Testis (tissue), 2 donors: ENCODE measurements at regions not wholly inside any gene's neighbourhood (a gene's known extent, or its start where the extent isn't known, plus 50 kb on each side); places are given as distances from the start of the nearest gene placed in this dataset.

Source experiments
- DNase-seq: peaks from one replicate; pipeline ENCODE4 v3.0.0-alpha.2; 2019
- H3K27ac ChIP-seq, 2 donors: fragments of 200-600 bp; sonication (generic); one replicate each; pipeline ENCODE4 v1.5.1; 2019
- H3K27me3 ChIP-seq: fragments of 200-600 bp; sonication (generic); one replicate; pipeline ENCODE4 v1.5.1; 2019
- H3K36me3 ChIP-seq: fragments of 200-600 bp; sonication (generic); one replicate; pipeline ENCODE4 v1.5.1; 2017; ENCODE audit warnings: low read depth; ENCODE audit errors: missing control alignments
- H3K4me1 ChIP-seq: fragments of 200-600 bp; sonication (generic); one replicate; pipeline ENCODE4 v1.5.1; 2019
- H3K4me3 ChIP-seq, 2 donors: fragments of 200-600 bp; sonication (generic); one replicate each; pipeline ENCODE4 v1.5.1; 2017 to 2019
- H3K9me3 ChIP-seq: fragments of 200-600 bp; sonication (generic); one replicate; pipeline ENCODE4 v1.5.1; 2017
- POLR2A ChIP-seq: fragments of 450-650 bp; IDR thresholded peaks from one replicate; pipeline ENCODE4 v1.6.1; 2017; ENCODE audit warnings: antibody characterized with exemption, mild to moderate bottlenecking, moderate library complexity
- WGBS, 2 donors: methylation state at CpG; one replicate each; pipeline ENCODE4 v1.1.5; 2018; 5-methylcytosine and 5-hydroxymethylcytosine counted together
- intact Hi-C: fragments of 100-400 bp; cut with DNase I; formaldehyde crosslinking; loops from one replicate; pipeline ENCODE4 v1.15.1; 2023; ENCODE audit warnings: low total_unique reads
- TF ChIP-seq, protein P1 (sequence below), 3 experiments: fragments of 450-650 bp in 2 of 3; fragments of 200-600 bp in 1 of 3; sonication (generic) in 1 of 3; IDR thresholded peaks; one replicate each; pipeline ENCODE4 v1.5.1; 2016 to 2019; ENCODE audit warnings: antibody characterized with exemption in 3 of 3, mild to moderate bottlenecking in 2 of 3, moderate library complexity in 1 of 3

DNA sequence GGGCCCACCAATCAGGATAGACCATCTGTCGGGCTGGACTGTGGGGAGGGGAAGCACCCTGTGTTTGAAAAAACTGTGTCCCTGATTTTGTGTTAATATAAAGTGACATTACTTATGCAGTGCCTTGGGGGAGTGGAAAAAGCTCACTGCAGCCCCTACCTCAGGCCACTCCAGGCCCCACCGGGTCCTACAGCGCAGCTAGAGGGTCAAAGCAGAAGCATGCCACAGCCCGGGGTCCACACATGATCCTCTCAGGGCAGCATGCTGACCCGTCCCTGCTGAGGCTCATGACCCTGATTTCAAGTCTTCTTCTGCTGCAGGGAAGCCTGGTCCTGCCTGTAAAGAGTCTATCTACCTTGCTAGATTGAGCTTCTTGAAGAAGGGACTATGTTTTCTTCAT lies 133.0 kb upstream of the PLCB4 start:
- Histone ChIP-seq H3K4me1 (no peaks in the 10 kb centered on the region), H3K9me3 (no peaks in the 10 kb centered on the region), H3K27me3 (no peaks in the 10 kb centered on the region), H3K27ac (no peak overlapping the region), H3K4me3 (no peak overlapping the region), H3K36me3 (no peaks in the 10 kb centered on the region)
- intact Hi-C loops, result no loop called here
- no peak for TF ChIP-seq POLR2A
- TF ChIP-seq, protein P1, sequence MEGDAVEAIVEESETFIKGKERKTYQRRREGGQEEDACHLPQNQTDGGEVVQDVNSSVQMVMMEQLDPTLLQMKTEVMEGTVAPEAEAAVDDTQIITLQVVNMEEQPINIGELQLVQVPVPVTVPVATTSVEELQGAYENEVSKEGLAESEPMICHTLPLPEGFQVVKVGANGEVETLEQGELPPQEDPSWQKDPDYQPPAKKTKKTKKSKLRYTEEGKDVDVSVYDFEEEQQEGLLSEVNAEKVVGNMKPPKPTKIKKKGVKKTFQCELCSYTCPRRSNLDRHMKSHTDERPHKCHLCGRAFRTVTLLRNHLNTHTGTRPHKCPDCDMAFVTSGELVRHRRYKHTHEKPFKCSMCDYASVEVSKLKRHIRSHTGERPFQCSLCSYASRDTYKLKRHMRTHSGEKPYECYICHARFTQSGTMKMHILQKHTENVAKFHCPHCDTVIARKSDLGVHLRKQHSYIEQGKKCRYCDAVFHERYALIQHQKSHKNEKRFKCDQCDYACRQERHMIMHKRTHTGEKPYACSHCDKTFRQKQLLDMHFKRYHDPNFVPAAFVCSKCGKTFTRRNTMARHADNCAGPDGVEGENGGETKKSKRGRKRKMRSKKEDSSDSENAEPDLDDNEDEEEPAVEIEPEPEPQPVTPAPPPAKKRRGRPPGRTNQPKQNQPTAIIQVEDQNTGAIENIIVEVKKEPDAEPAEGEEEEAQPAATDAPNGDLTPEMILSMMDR (IDR thresholded peaks at IDR 0.05), result no peak
- 76 to 92% methylated on average over 5 of the region's 5 CpGs for WGBS, 2 donors
- no peak for DNase-seq

DNA sequence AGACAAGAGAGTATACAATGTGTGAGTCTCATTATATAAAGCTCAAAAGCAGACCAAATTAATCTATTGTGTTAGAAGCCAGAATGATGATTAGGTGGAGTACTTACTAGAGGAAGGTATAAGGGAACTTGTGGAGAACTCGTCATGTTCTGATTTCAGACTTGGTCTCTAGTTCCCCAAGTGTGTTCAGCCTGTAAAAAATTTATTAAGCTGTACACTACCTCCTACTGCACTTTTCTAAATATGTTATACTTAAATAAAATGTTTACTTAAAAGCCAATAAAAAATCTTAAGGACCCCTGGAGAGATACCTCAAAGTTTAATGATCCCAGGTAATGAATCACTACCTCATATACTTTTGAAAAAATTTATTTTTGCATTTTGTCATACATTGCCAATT lies 130.4 kb upstream of the PLCB4 start:
- no peak overlapping the region for H3K27ac ChIP-seq
- TF ChIP-seq, protein P1 (IDR thresholded peaks at IDR 0.05), result no peak
- no peak for TF ChIP-seq POLR2A
- H3K36me3 ChIP-seq, result no peaks in the 10 kb centered on the region
- intact Hi-C loops, result no loop called here
- H3K4me3 ChIP-seq, result no peak overlapping the region
- no peaks in the 10 kb centered on the region for H3K27me3 ChIP-seq
- H3K9me3 ChIP-seq, result no peaks in the 10 kb centered on the region
- no peak for DNase-seq
- 91 to 93% methylated on average over 1 of the region's 1 CpG for WGBS, 2 donors
- no peaks in the 10 kb centered on the region for H3K4me1 ChIP-seq

GRCh38 chr20:8940326-8940725 lies 128.6 kb upstream of the PLCB4 start:
- TF ChIP-seq, protein P1 (IDR thresholded peaks at IDR 0.05), result no peak
- TF ChIP-seq POLR2A, result no peak
- Histone ChIP-seq H3K4me3 (no peak overlapping the region), H3K9me3 (no peaks in the 10 kb centered on the region), H3K27me3 (no peaks in the 10 kb centered on the region), H3K36me3 (no peaks in the 10 kb centered on the region), H3K27ac (no peak overlapping the region), H3K4me1 (no peaks in the 10 kb centered on the region)
- 81 to 91% methylated on average over 2 of the region's 2 CpGs for WGBS, 2 donors
- intact Hi-C loops, result no loop called here
- DNase-seq, result no peak

GRCh38 chr20:8943631-8944030 lies 125.3 kb upstream of the PLCB4 start:
- Histone ChIP-seq H3K27ac (no peak overlapping the region), H3K36me3 (no peaks in the 10 kb centered on the region), H3K4me1 (peaks cover 10% of the 10 kb centered on the region), H3K27me3 (no peaks in the 10 kb centered on the region), H3K9me3 (no peaks in the 10 kb centered on the region), H3K4me3 (no peak overlapping the region)
- TF ChIP-seq POLR2A, result no peak
- TF ChIP-seq, protein P1 (IDR thresholded peaks at IDR 0.05), result no peak
- DNase-seq, result no peak
- intact Hi-C loops, result no loop called here

GRCh38 chr20:8946036-8946940 lies 122.6 kb upstream of the PLCB4 start:
- TF ChIP-seq POLR2A, result no peak
- TF ChIP-seq, protein P1 (IDR thresholded peaks at IDR 0.05), result no peak
- Histone ChIP-seq H3K36me3 (no peaks in the 10 kb centered on the region), H3K27me3 (no peaks in the 10 kb centered on the region), H3K27ac (peak overlapping the region in 1 of 2 donors; percentile 16), H3K4me3 (no peak overlapping the region), H3K4me1 (peaks cover 10% of the 10 kb centered on the region), H3K9me3 (no peaks in the 10 kb centered on the region)
- peak; percentile 35 for DNase-seq
- intact Hi-C loops, result no loop called here
- 42 to 53% methylated on average over 6 of the region's 6 CpGs for WGBS, 2 donors
